K562 (cell line): ENCODE measurements at regions not wholly inside any gene's neighbourhood (a gene's known extent, or its start where the extent isn't known, plus 50 kb on each side); places are given as distances from the start of the nearest gene placed in this dataset.

Experiments
- ATAC-seq: fragments of 200-7000 bp; cut with Tn5 transposase; 3 replicates; pipeline ENCODE4 v1.9.1; 2020; ENCODE audit warnings: moderate library complexity
- BruUV-seq: library from RNA; stranded (reverse); fragments of 400-500 nt; replicated peaks from 2 replicates; lab custom pipeline; 2021; lab: Mats Ljungman, UMichigan
- CTCF ChIA-PET: fragments of 300-600 bp; formaldehyde crosslinking; extraction: SDS; loops from one replicate; lab custom pipeline; 2021; ENCODE audit warnings: low intra/inter-chr PET ratio; lab: Yijun Ruan, JAX
- POLR2A ChIA-PET: fragments of 300-600, 350-650 bp; sonication (Branson Sonifier 250); formaldehyde crosslinking; extraction: SDS; loops from one replicate; lab custom pipeline; 2021; ENCODE audit warnings: antibody characterized with exemption, inconsistent platforms; lab: Yijun Ruan, JAX
- DNase-seq, 4 experiments: peaks; one replicate each; pipeline versions ENCODE4 v3.0.0 to v3.0.0-alpha.2; 2011 to 2018; ENCODE audit warnings: low spot score in 3 of 4, mixed read lengths in 3 of 4; ENCODE audit errors: extremely low read depth in 1 of 4
- FAIRE-seq: peaks from 2 replicates; lab custom pipeline; 2011; peaks lifted over from hg19 to GRCh38; lab: Jason Lieb, UNC
- H2AFZ ChIP-seq: 2 replicates; pipeline ENCODE4 v1.6.0; 2011; ENCODE audit warnings: low read depth, low read length, control low read depth, inconsistent platforms
- H3K27ac ChIP-seq: fragments of 200-600 bp; 3 replicates; pipeline ENCODE4 v1.8.0; 2011; ENCODE audit warnings: low read depth, mild to moderate bottlenecking, control low read depth, inconsistent platforms, low read length, moderate library complexity, mixed read lengths; ENCODE audit errors: extremely low read depth
- H3K27me3 ChIP-seq, 2 experiments: fragments of 300-600 bp in 1 of 2; 2 replicates in 1 of 2; 3 replicates in 1 of 2; pipeline versions ENCODE4 v1.6.0 to v1.8.0; 2011; ENCODE audit warnings: inconsistent platforms in 2 of 2, low read length in 2 of 2, mild to moderate bottlenecking in 1 of 2, mixed read lengths in 1 of 2, moderate library complexity in 1 of 2; ENCODE audit not compliant: control insufficient read depth in 2 of 2, insufficient read depth in 2 of 2
- H3K36me3 ChIP-seq: fragments of 300-600 bp; 3 replicates; pipeline ENCODE4 v1.8.0; 2011; ENCODE audit warnings: mild to moderate bottlenecking, low read length, inconsistent platforms; ENCODE audit not compliant: control insufficient read depth, insufficient read depth
- H3K4me1 ChIP-seq, 2 experiments: fragments of 200-600 bp in 1 of 2; replicated peaks in 1 of 2; 2 replicates in 1 of 2; 3 replicates in 1 of 2; pipeline versions ENCODE4 v1.5.1 to v1.8.0; 2011; ENCODE audit warnings: inconsistent platforms in 2 of 2, low read length in 2 of 2, mild to moderate bottlenecking in 1 of 2, mixed read lengths in 1 of 2, moderate library complexity in 1 of 2; ENCODE audit not compliant: control insufficient read depth in 2 of 2, insufficient read depth in 2 of 2
- H3K4me2 ChIP-seq: 2 replicates; pipeline ENCODE4 v1.6.1; 2011; ENCODE audit warnings: low read length, control low read depth, inconsistent platforms, mixed read lengths; ENCODE audit not compliant: insufficient read depth
- H3K4me3 ChIP-seq: fragments of 200-600 bp; sonication (generic), shearing (Covaris generic); 2 replicates; pipeline ENCODE4 v1.5.1; 2016; ENCODE audit warnings: control low read depth, inconsistent platforms
- H3K79me2 ChIP-seq: fragments of 200-600 bp; 3 replicates; pipeline ENCODE4 v1.8.0; 2011; ENCODE audit warnings: low read length, inconsistent platforms; ENCODE audit not compliant: control insufficient read depth, insufficient read depth
- H3K9ac ChIP-seq, 2 experiments: 2 replicates each; pipeline versions ENCODE4 v1.6.0 to v1.6.1; 2011; ENCODE audit warnings: low read depth in 2 of 2, low read length in 2 of 2, control low read depth in 1 of 2, inconsistent platforms in 1 of 2, mild to moderate bottlenecking in 1 of 2, mixed read lengths in 1 of 2; ENCODE audit not compliant: insufficient read depth in 1 of 2
- H3K9me1 ChIP-seq: one replicate; pipeline ENCODE4 v1.6.0; 2011; ENCODE audit warnings: inconsistent platforms, mild to moderate bottlenecking, low read length, moderate library complexity; ENCODE audit not compliant: control insufficient read depth, insufficient read depth
- H3K9me3 ChIP-seq: replicated peaks from 2 replicates; pipeline ENCODE4 v1.5.1; 2011; ENCODE audit warnings: low read depth, low read length, inconsistent platforms; ENCODE audit not compliant: control insufficient read depth, insufficient read depth
- H4K20me1 ChIP-seq: replicated peaks from 2 replicates; pipeline ENCODE4 v1.6.1; 2011; ENCODE audit warnings: low read length, inconsistent platforms, mixed read lengths; ENCODE audit not compliant: control insufficient read depth, insufficient read depth
- ATF1 ChIP-seq, 2 experiments: fragments of 450-650 bp in 1 of 2; IDR thresholded peaks; 2 replicates each; pipeline ENCODE4 v1.6.1; 2016; ENCODE audit warnings: missing compliant biosample characterization in 1 of 2, missing genetic modification characterization in 1 of 2
- FOXJ2 ChIP-seq: fragments of 200-800 bp; sonication (Bioruptor generic); IDR thresholded peaks from 2 replicates; pipeline ENCODE4 v1.6.1; 2016; ENCODE audit warnings: missing genetic modification characterization, missing compliant biosample characterization
- GATAD2A ChIP-seq: fragments of 450-650 bp; IDR thresholded peaks from 2 replicates; pipeline ENCODE4 v1.6.1; 2017
- HNRNPH1 ChIP-seq: fragments of 200-400 bp; formaldehyde crosslinking; optimal IDR thresholded peaks from 2 replicates; pipeline ENCODE3; 2017; ENCODE audit warnings: low read depth, mild to moderate bottlenecking, low read length, moderate library complexity
- PTTG1 ChIP-seq: fragments of 450-650 bp; IDR thresholded peaks from 2 replicates; pipeline ENCODE4 v1.6.1; 2016; ENCODE audit warnings: low read depth, mild to moderate bottlenecking, missing genetic modification characterization, missing compliant biosample characterization
- SP2 ChIP-seq: IDR thresholded peaks from 2 replicates; pipeline ENCODE4 v1.6.1; 2011; ENCODE audit warnings: mild to moderate bottlenecking, low read depth, low read length, moderate library complexity; ENCODE audit not compliant: poor library complexity, severe bottlenecking; ENCODE audit errors: extremely low read depth
- USF1 ChIP-seq: sonication (generic); formaldehyde crosslinking; IDR thresholded peaks from 2 replicates; pipeline ENCODE4 v1.9.0; 2022; ENCODE audit warnings: mild to moderate bottlenecking, missing genetic modification reagents
- XRCC5 ChIP-seq: fragments of 200-400 bp; formaldehyde crosslinking; IDR thresholded peaks from 2 replicates; pipeline ENCODE4 v1.6.1; 2017; ENCODE audit warnings: low read depth, mild to moderate bottlenecking, low read length
- ZNF551 ChIP-seq: fragments of 250-450 bp; sonication (Bioruptor Pico); IDR thresholded peaks from 2 replicates; pipeline ENCODE4 v1.5.0; 2021; ENCODE audit warnings: mild to moderate bottlenecking, moderate library complexity
- WGBS: fragments of 100-300 bp; shearing (Covaris generic); methylation state at CpG from one replicate; pipeline ENCODE4 v1.1.6; 2016; ENCODE audit warnings: low coverage, mixed read lengths; ENCODE audit not compliant: insufficient coverage; ENCODE audit errors: missing lambda C conversion rate; 5-methylcytosine and 5-hydroxymethylcytosine counted together
- in situ Hi-C: fragments of 300-500 bp; cut with MboI; formaldehyde crosslinking; loops from 4 replicates; pipeline ENCODE4 v1.15.0; 2018; ENCODE audit warnings: inconsistent platforms, mixed read lengths
- intact Hi-C: fragments of 100-400 bp; cut with micrococcal nuclease; formaldehyde crosslinking; loops from 2 replicates; pipeline ENCODE4 v1.14.2; 2022
- TF ChIP-seq, protein P1 (sequence below): fragments of 200-800 bp; sonication (Bioruptor generic); IDR thresholded peaks from 2 replicates; pipeline ENCODE4 v1.6.1; 2017; ENCODE audit warnings: missing genetic modification characterization, missing compliant biosample characterization
- TF ChIP-seq, protein P2 (sequence below): sonication (generic); formaldehyde crosslinking; IDR thresholded peaks from 2 replicates; pipeline ENCODE4 v1.8.1; 2023; ENCODE audit warnings: mild to moderate bottlenecking, missing genetic modification reagents

DNA sequence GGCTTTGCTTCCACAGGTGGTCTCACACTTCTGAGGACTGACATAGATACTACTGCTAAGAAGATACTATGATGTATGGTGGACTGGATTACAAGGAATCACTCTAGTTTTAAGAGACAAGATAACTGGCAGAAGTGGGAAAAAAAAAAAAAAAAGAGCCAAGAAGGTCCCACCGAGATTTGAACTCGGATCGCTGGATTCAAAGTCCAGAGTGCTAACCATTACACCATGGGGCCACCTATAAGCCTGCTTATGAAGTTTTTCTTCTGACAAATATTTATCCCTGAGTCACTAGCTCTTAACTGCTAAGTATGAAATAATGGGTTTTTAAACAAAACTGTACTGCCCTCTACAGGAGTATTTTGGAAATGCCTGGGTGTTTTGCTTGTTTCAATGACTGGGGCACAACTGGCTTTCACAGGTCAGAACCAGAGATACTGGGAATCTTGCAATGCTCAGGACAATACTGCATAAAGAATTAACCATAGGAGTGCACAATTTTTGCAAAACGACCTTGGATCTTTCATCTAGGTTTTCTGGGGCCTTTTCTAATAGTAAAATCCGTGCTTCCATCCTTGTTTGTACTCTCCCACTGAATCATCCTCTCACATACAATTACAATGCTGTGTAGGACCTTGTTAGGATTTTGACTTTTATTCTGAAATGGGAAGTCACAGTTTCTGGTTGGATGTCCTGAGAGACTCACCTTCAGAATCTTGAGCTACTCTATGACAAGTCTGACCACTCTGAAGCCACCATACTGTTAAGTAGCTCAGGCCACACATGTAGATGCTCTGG is 116.3 kb downstream of the OR2B2 start:
- in situ Hi-C loops (no loop called here), intact Hi-C loops (loop anchor here (1.0 kb wide), 1 partner anchor 634 kb away; no protein-coding TSS in a partner anchor)
- Histone ChIP-seq H3K36me3 (no peaks in the 10 kb centered on the region), H3K9me3 (no peaks in the 10 kb centered on the region), H2AFZ (peak overlapping the region; percentile 13), H3K79me2 (no peaks in the 10 kb centered on the region), H3K4me3 (no peak overlapping the region), H3K4me2 (peak overlapping the region; percentile 48), H3K4me1 (peaks cover 13 to 55% of the 10 kb centered on the region in 2 experiments), H4K20me1 (no peaks in the 10 kb centered on the region), H3K27ac (peak overlapping the region; percentile 2; the same call in 1 of the 3 replicates), H3K27me3 (no peaks in the 10 kb centered on the region), H3K9ac (no peak overlapping the region), H3K9me1 (no peaks in the 10 kb centered on the region)
- ChIA-PET POLR2A (interaction anchor here (0.6 to 6.2 kb wide), 15 partner anchors 13 to 648 kb away, joined by 3 to 123 read pairs (median 4); a partner anchor contains a TSS), CTCF (interaction anchor here (0.6 to 1.6 kb wide), 9 partner anchors 42 to 669 kb away, joined by 3 to 9 read pairs (median 4); no protein-coding TSS in a partner anchor)
- BruUV-seq, result no TSS peak
- peak; percentile 79 for FAIRE-seq
- DNase-seq, result peak; percentile 66 to 93 (median 74)
- ATAC-seq, result peak; percentile 53
- 1% methylated on average over 5 of the region's 5 CpGs for WGBS
- TF ChIP-seq USF1 (CRISPR knock-in tag) (no peak), GATAD2A (no peak), PTTG1 (tag) (no peak), FOXJ2 (no peak), ATF1 (CRISPR knock-in tag; IDR thresholded peaks at IDR 0.05) (no peak), ATF1 (tag; IDR thresholded peaks at IDR 0.05) (peak; percentile 54), ZNF551 (CRISPR knock-in tag) (no peak), SP2 (no peak), XRCC5 (0 out of 2 replicates have a peak, but pooled peaks have one; percentile 40), HNRNPH1 (no peak)
- TF ChIP-seq, protein P1, sequence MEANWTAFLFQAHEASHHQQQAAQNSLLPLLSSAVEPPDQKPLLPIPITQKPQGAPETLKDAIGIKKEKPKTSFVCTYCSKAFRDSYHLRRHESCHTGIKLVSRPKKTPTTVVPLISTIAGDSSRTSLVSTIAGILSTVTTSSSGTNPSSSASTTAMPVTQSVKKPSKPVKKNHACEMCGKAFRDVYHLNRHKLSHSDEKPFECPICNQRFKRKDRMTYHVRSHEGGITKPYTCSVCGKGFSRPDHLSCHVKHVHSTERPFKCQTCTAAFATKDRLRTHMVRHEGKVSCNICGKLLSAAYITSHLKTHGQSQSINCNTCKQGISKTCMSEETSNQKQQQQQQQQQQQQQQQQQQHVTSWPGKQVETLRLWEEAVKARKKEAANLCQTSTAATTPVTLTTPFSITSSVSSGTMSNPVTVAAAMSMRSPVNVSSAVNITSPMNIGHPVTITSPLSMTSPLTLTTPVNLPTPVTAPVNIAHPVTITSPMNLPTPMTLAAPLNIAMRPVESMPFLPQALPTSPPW (CRISPR knock-in tag), result peak; percentile 45; the same call in 1 of the 2 replicates
- TF ChIP-seq, protein P2, sequence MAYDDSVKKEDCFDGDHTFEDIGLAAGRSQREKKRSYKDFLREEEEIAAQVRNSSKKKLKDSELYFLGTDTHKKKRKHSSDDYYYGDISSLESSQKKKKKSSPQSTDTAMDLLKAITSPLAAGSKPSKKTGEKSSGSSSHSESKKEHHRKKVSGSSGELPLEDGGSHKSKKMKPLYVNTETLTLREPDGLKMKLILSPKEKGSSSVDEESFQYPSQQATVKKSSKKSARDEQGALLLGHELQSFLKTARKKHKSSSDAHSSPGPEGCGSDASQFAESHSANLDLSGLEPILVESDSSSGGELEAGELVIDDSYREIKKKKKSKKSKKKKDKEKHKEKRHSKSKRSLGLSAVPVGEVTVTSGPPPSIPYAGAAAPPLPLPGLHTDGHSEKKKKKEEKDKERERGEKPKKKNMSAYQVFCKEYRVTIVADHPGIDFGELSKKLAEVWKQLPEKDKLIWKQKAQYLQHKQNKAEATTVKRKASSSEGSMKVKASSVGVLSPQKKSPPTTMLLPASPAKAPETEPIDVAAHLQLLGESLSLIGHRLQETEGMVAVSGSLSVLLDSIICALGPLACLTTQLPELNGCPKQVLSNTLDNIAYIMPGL (CRISPR knock-in tag), result peak; percentile 76; the same call in 1 of the 2 replicates
